ENCODE measurements at regions not wholly inside any gene's neighbourhood (a gene's known extent, or its start where the extent isn't known, plus 50 kb on each side); places are given as distances from the start of the nearest gene placed in this dataset.

- Histone ChIP-seq H3K27ac (replicated peaks) (no peak overlapping the region), H3K4me3 (replicated peaks; ENCODE audit: insufficient read depth, low read length) (no peak overlapping the region), H3K27me3 (ENCODE audit: insufficient read depth, poor library complexity, severe bottlenecking) (peaks cover 2% of the 10 kb centered on the region)
- no peak for DNase-seq (ENCODE audit: low read depth in 1 of 2, low spot score in 1 of 2)
- no peak for TF ChIP-seq SPI1 (IDR thresholded peaks at IDR 0.05; ENCODE audit: borderline replicate concordance, low read depth)
- no peak for TF ChIP-seq CTCF (IDR thresholded peaks at IDR 0.05; ENCODE audit: insufficient read depth, low read length)
- TF ChIP-seq POLR2AphosphoS5 (IDR thresholded peaks at IDR 0.05; ENCODE audit: low read depth) = no peak
- TF ChIP-seq REST (IDR thresholded peaks at IDR 0.05; ENCODE audit: insufficient replicate concordance, low read depth) = no peak
- no peak for TF ChIP-seq GABPA (IDR thresholded peaks at IDR 0.05; ENCODE audit: low read depth)
These were observed 470.0 kb upstream of the TMPO start for GRCh38 chr12:98045395-98045794.

GRCh38 chr12:98048326-98048725 is 467.1 kb upstream of the TMPO start:
- TF ChIP-seq GABPA (IDR thresholded peaks at IDR 0.05; ENCODE audit: low read depth) (no peak), CTCF (IDR thresholded peaks at IDR 0.05; ENCODE audit: insufficient read depth, low read length) (no peak), POLR2AphosphoS5 (IDR thresholded peaks at IDR 0.05; ENCODE audit: low read depth) (no peak), SPI1 (IDR thresholded peaks at IDR 0.05; ENCODE audit: borderline replicate concordance, low read depth) (no peak), REST (IDR thresholded peaks at IDR 0.05; ENCODE audit: insufficient replicate concordance, low read depth) (no peak)
- DNase-seq (ENCODE audit: low read depth in 1 of 2, low spot score in 1 of 2) = no peak
- peaks cover 6% of the 10 kb centered on the region for H3K27me3 ChIP-seq (ENCODE audit: insufficient read depth, poor library complexity, severe bottlenecking)
- H3K4me3 ChIP-seq (replicated peaks; ENCODE audit: insufficient read depth, low read length) = no peak overlapping the region
- no peak overlapping the region for H3K27ac ChIP-seq (replicated peaks)

- DNase-seq (ENCODE audit: low read depth in 1 of 2, low spot score in 1 of 2) = no peak
- H3K27ac ChIP-seq (replicated peaks) = no peak overlapping the region
- peaks cover 4% of the 10 kb centered on the region for H3K27me3 ChIP-seq (ENCODE audit: insufficient read depth, poor library complexity, severe bottlenecking)
These were observed 462.2 kb upstream of the TMPO start for GRCh38 chr12:98053202-98053601.

More at GRCh38 chr12:98053202-98053601, 462.2 kb upstream of the TMPO start:
- no peak overlapping the region for H3K4me3 ChIP-seq (replicated peaks; ENCODE audit: insufficient read depth, low read length)
- TF ChIP-seq SPI1 (IDR thresholded peaks at IDR 0.05; ENCODE audit: borderline replicate concordance, low read depth) (no peak), POLR2AphosphoS5 (IDR thresholded peaks at IDR 0.05; ENCODE audit: low read depth) (no peak), REST (IDR thresholded peaks at IDR 0.05; ENCODE audit: insufficient replicate concordance, low read depth) (no peak), CTCF (IDR thresholded peaks at IDR 0.05; ENCODE audit: insufficient read depth, low read length) (no peak), GABPA (IDR thresholded peaks at IDR 0.05; ENCODE audit: low read depth) (no peak)

Data from HL-60 (cell line).